Keratinocyte (primary cell): ENCODE measurements at regions not wholly inside any gene's neighbourhood (a gene's known extent, or its start where the extent isn't known, plus 50 kb on each side); places are given as distances from the start of the nearest gene placed in this dataset.
"Not testable (repeated sequence)": the region's sequence is repeated elsewhere in the genome, so short reads cannot be mapped to it uniquely, and the experiment has no call there.

Source experiments
- DNase-seq: peaks from one replicate; pipeline ENCODE4 v3.0.0-alpha.2; 2011; ENCODE audit warnings: low read depth, missing footprints, low spot score
- FAIRE-seq: peaks from 2 replicates; lab custom pipeline; 2011; peaks lifted over from hg19 to GRCh38; lab: Jason Lieb, UNC
- H2AFZ ChIP-seq: 2 replicates; pipeline ENCODE4 v1.6.0; 2012; ENCODE audit warnings: low read length, control low read depth, inconsistent platforms; ENCODE audit not compliant: control insufficient read depth
- H3K27ac ChIP-seq: 2 replicates; pipeline ENCODE4 v1.5.1; 2011; ENCODE audit warnings: low read length; ENCODE audit not compliant: control insufficient read depth, insufficient read depth
- H3K27me3 ChIP-seq: 3 replicates; pipeline ENCODE4 v1.6.0; 2011; ENCODE audit warnings: low read length; ENCODE audit not compliant: control insufficient read depth, insufficient read depth; ENCODE audit errors: extremely low read depth
- H3K36me3 ChIP-seq, 2 experiments: 2 replicates in 1 of 2; 3 replicates in 1 of 2; pipeline ENCODE4 v1.5.1; 2011; ENCODE audit warnings: low read length in 2 of 2, mild to moderate bottlenecking in 1 of 2; ENCODE audit not compliant: control insufficient read depth in 2 of 2, insufficient read depth in 2 of 2; ENCODE audit errors: extremely low read depth in 1 of 2
- H3K4me1 ChIP-seq: 3 replicates; pipeline ENCODE4 v1.5.1; 2011; ENCODE audit warnings: low read length; ENCODE audit not compliant: control insufficient read depth, insufficient read depth; ENCODE audit errors: extremely low read depth
- H3K4me2 ChIP-seq: 3 replicates; pipeline ENCODE4 v1.6.0; 2011; ENCODE audit warnings: low read depth, low read length; ENCODE audit not compliant: control insufficient read depth, insufficient read depth; ENCODE audit errors: extremely low read depth
- H3K4me3 ChIP-seq, 3 experiments: fragments of 200-600 bp in 1 of 3; sonication (generic) in 1 of 3; 2 replicates in 2 of 3; 3 replicates in 1 of 3; pipeline ENCODE4 v1.5.1; 2011 to 2016; ENCODE audit warnings: low read length in 3 of 3, mild to moderate bottlenecking in 3 of 3, control low read depth in 2 of 3, inconsistent platforms in 1 of 3, low read depth in 1 of 3, mixed read lengths in 1 of 3, mixed run types in 1 of 3, moderate library complexity in 1 of 3; ENCODE audit not compliant: control insufficient read depth in 2 of 3, insufficient read depth in 2 of 3; ENCODE audit errors: extremely low read depth in 1 of 3
- H3K79me2 ChIP-seq: 2 replicates; pipeline ENCODE4 v1.6.0; 2012; ENCODE audit warnings: low read length; ENCODE audit not compliant: control insufficient read depth, insufficient read depth
- H3K9ac ChIP-seq: 3 replicates; pipeline ENCODE4 v1.6.0; 2011; ENCODE audit warnings: low read length; ENCODE audit not compliant: control insufficient read depth, insufficient read depth; ENCODE audit errors: extremely low read depth
- H3K9me1 ChIP-seq: 3 replicates; pipeline ENCODE4 v1.6.0; 2011; ENCODE audit warnings: low read length; ENCODE audit not compliant: control insufficient read depth, insufficient read depth; ENCODE audit errors: extremely low read depth
- H3K9me3 ChIP-seq: 2 replicates; pipeline ENCODE4 v1.5.1; 2012; ENCODE audit warnings: low read depth, low read length; ENCODE audit not compliant: control insufficient read depth
- H4K20me1 ChIP-seq: 3 replicates; pipeline ENCODE4 v1.6.0; 2011; ENCODE audit warnings: low read length; ENCODE audit not compliant: control insufficient read depth, insufficient read depth; ENCODE audit errors: extremely low read depth
- CTCF ChIP-seq, 3 experiments: IDR thresholded peaks in 1 of 3; conservative IDR thresholded peaks in 1 of 3; optimal IDR thresholded peaks in 1 of 3; 2 replicates in 2 of 3; 3 replicates in 1 of 3; pipeline versions ENCODE3 to v1.5.1; 2011; ENCODE audit warnings: low read length in 3 of 3, mild to moderate bottlenecking in 3 of 3, moderate library complexity in 2 of 3, control low read depth in 1 of 3, inconsistent platforms in 1 of 3; ENCODE audit not compliant: insufficient read depth in 2 of 3; ENCODE audit errors: extremely low read depth in 1 of 3
- EZH2 ChIP-seq: IDR thresholded peaks from one replicate; pipeline ENCODE4 v1.6.1; 2012; ENCODE audit warnings: inconsistent platforms, mild to moderate bottlenecking, low read length, moderate library complexity
- dilution Hi-C: fragments of 300-500 bp; cut with MboI; formaldehyde crosslinking; loops from one replicate; pipeline ENCODE4 v1.7.0; 2020; ENCODE audit warnings: low sequenced_read_pairs; ENCODE audit not compliant: extremely low pct_ligation_motif_present

DNA sequence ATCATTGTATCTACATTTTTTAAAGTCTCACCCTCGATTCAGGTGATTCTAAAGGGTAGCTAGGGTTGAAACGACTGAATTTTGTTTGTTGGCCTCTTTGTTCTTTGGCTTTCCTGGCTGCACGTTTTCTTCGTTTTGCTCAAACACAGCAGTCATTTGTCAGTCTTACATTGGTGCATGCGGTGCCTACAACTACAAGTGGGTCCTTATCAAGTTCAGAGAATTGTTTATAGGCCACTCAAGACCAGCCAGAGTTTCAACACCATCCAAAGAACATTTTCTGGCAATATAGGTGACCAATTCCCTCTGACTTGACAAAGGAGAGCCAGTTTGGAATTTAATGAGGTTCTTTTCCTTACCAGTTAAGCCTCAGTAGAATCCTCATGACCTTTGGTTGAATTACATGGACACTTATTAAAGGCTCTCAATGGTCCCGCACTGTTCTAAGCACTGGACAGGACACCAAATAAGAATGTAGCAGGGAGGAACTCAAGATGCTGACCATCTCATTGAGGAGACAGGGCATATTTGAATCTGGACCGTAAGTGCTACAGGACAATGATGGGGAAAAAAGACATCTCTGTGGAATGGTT, 119.0 kb upstream of the DMRT1 start:
- no peaks in the 10 kb centered on the region for H3K4me1 ChIP-seq
- H3K27me3 ChIP-seq: no peaks in the 10 kb centered on the region
- no peak overlapping the region for H3K9ac ChIP-seq
- no peak overlapping the region for H2AFZ ChIP-seq
- H4K20me1 ChIP-seq: no peaks in the 10 kb centered on the region
- dilution Hi-C loops: no loop called here
- H3K4me3 ChIP-seq: no peak overlapping the region
- TF ChIP-seq EZH2 (no peak), CTCF (optimal IDR thresholded peaks at IDR 0.05 in 1 of 3, IDR thresholded peaks at IDR 0.05 in 1 of 3, conservative IDR thresholded peaks at IDR 0.05 in 1 of 3; ENCODE audit: extremely low read depth in 1 of 3, insufficient read depth in 2 of 3, low read length in 3 of 3) (no peak)
- FAIRE-seq (no peak), DNase-seq (no peak)
- H3K9me3 ChIP-seq: no peaks in the 10 kb centered on the region
- no peak overlapping the region for H3K27ac ChIP-seq
- no peaks in the 10 kb centered on the region for H3K9me1 ChIP-seq
- H3K79me2 ChIP-seq: peaks cover 85% of the 10 kb centered on the region
- peaks cover 15 to 23% of the 10 kb centered on the region in 2 experiments for H3K36me3 ChIP-seq
- no peak overlapping the region for H3K4me2 ChIP-seq

GRCh38 chr9:724461-724860, 117.0 kb upstream of the DMRT1 start:
- H3K9ac ChIP-seq, H3K4me3 ChIP-seq, DNase-seq, FAIRE-seq, H4K20me1 ChIP-seq, H3K4me2 ChIP-seq, H3K9me1 ChIP-seq, H3K27ac ChIP-seq, H3K27me3 ChIP-seq, dilution Hi-C loops, H3K9me3 ChIP-seq, H3K4me1 ChIP-seq, H2AFZ ChIP-seq: not testable (repeated sequence)
- Histone ChIP-seq H3K36me3 (peaks cover 17 to 31% of the 10 kb centered on the region in 2 experiments), H3K79me2 (peaks cover 73% of the 10 kb centered on the region)

- no peak overlapping the region for H2AFZ ChIP-seq
- no peaks in the 10 kb centered on the region for H4K20me1 ChIP-seq
- TF ChIP-seq CTCF (optimal IDR thresholded peaks at IDR 0.05 in 1 of 3, IDR thresholded peaks at IDR 0.05 in 1 of 3, conservative IDR thresholded peaks at IDR 0.05 in 1 of 3; ENCODE audit: extremely low read depth in 1 of 3, insufficient read depth in 2 of 3, low read length in 3 of 3) (no peak), EZH2 (no peak)
- FAIRE-seq (no peak), DNase-seq (no peak)
- H3K9me3 ChIP-seq: no peaks in the 10 kb centered on the region
- no peak overlapping the region for H3K27ac ChIP-seq
- H3K4me2 ChIP-seq: no peak overlapping the region
- H3K27me3 ChIP-seq: no peaks in the 10 kb centered on the region
- no peak overlapping the region for H3K9ac ChIP-seq
- peaks cover 16 to 31% of the 10 kb centered on the region in 2 experiments for H3K36me3 ChIP-seq
- dilution Hi-C loops: no loop called here
- H3K4me3 ChIP-seq: no peak overlapping the region
- H3K79me2 ChIP-seq: peaks cover 58% of the 10 kb centered on the region
- peaks cover 3% of the 10 kb centered on the region for H3K4me1 ChIP-seq
- no peaks in the 10 kb centered on the region for H3K9me1 ChIP-seq
Measured at GRCh38 chr9:726005-726404, 115.5 kb upstream of the DMRT1 start.
